A673 (cell line): ENCODE measurements at regions not wholly inside any gene's neighbourhood (a gene's known extent, or its start where the extent isn't known, plus 50 kb on each side); places are given as distances from the start of the nearest gene placed in this dataset.

Experiments
- BruUV-seq: library from RNA; stranded (reverse); fragments of 400-500 nt; replicated peaks from 2 replicates; lab custom pipeline; 2021; lab: Mats Ljungman, UMichigan
- CTCF ChIA-PET: fragments of 300-600 bp; sonication (Branson Sonifier 250); formaldehyde crosslinking; loops from one replicate; lab custom pipeline; 2022; ENCODE audit warnings: antibody characterized with exemption; lab: Charles Lee
- POLR2A ChIA-PET: fragments of 300-600 bp; sonication (Branson Sonifier 250); formaldehyde crosslinking; loops from one replicate; lab custom pipeline; 2022; ENCODE audit warnings: antibody characterized with exemption; ENCODE audit not compliant: low non-redundant PET; lab: Charles Lee
- DNase-seq: peaks from one replicate; pipeline ENCODE4 v3.0.0-alpha.2; 2015; ENCODE audit warnings: low spot score
- H3K27ac ChIP-seq: fragments of 200-600 bp; sonication (generic); 2 replicates; pipeline ENCODE4 v1.5.1; 2016; ENCODE audit warnings: mixed run types, low read depth, mild to moderate bottlenecking, mixed read lengths, antibody characterized with exemption, low read length; ENCODE audit not compliant: poor library complexity, severe bottlenecking
- H3K27me3 ChIP-seq: fragments of 200-600 bp; sonication (generic); replicated peaks from 2 replicates; pipeline ENCODE4 v1.6.1; 2017; ENCODE audit warnings: mixed run types, low read depth, mild to moderate bottlenecking, mixed read lengths, antibody characterized with exemption, low read length; ENCODE audit not compliant: insufficient read depth, poor library complexity
- H3K36me3 ChIP-seq: fragments of 200-600 bp; sonication (generic); 2 replicates; pipeline ENCODE4 v1.6.1; 2016; ENCODE audit warnings: mixed run types, mild to moderate bottlenecking, mixed read lengths, antibody characterized with exemption, low read length; ENCODE audit not compliant: insufficient read depth, poor library complexity, severe bottlenecking
- H3K4me1 ChIP-seq: fragments of 200-600 bp; sonication (generic); 2 replicates; pipeline ENCODE4 v1.6.1; 2017; ENCODE audit warnings: mixed run types, mild to moderate bottlenecking, mixed read lengths, antibody characterized with exemption, low read length; ENCODE audit not compliant: insufficient read depth, poor library complexity, severe bottlenecking
- H3K4me3 ChIP-seq: fragments of 200-600 bp; sonication (generic); 2 replicates; pipeline ENCODE4 v1.5.1; 2016; ENCODE audit warnings: low read depth, mixed run types, mild to moderate bottlenecking, mixed read lengths, low read length; ENCODE audit not compliant: poor library complexity, severe bottlenecking
- H3K9me3 ChIP-seq: fragments of 200-600 bp; sonication (generic); 2 replicates; pipeline ENCODE4 v1.6.1; 2016; ENCODE audit warnings: mixed run types, low read depth, mild to moderate bottlenecking, mixed read lengths, antibody characterized with exemption, low read length; ENCODE audit not compliant: poor library complexity, severe bottlenecking
- CTCF ChIP-seq: fragments of 300-800, 200-600 bp; sonication (generic); conservative IDR thresholded peaks from 2 replicates; pipeline ENCODE4 v1.5.1; 2017; ENCODE audit warnings: low read depth, mild to moderate bottlenecking, antibody characterized with exemption, low read length, moderate library complexity, mixed read lengths
- EZH2 ChIP-seq: fragments of 200-600 bp; sonication (generic); IDR thresholded peaks from 2 replicates; pipeline ENCODE4 v1.6.1; 2017; ENCODE audit warnings: borderline replicate concordance, low read depth, mild to moderate bottlenecking, mixed read lengths, antibody characterized with exemption, low read length; ENCODE audit not compliant: poor library complexity, severe bottlenecking
- intact Hi-C: fragments of 100-400 bp; cut with micrococcal nuclease; formaldehyde crosslinking; loops from one replicate; pipeline ENCODE4 v1.10.0; 2022; ENCODE audit not compliant: unreplicated experiment

- intact Hi-C loops: no loop called here
- no peaks in the 10 kb centered on the region for H3K4me1 ChIP-seq
- no peaks in the 10 kb centered on the region for H3K9me3 ChIP-seq
- TF ChIP-seq EZH2: no peak
- no peak for TF ChIP-seq CTCF
- H3K4me3 ChIP-seq: no peak overlapping the region
- ChIA-PET CTCF (no interaction called here), POLR2A (no interaction called here)
- H3K27me3 ChIP-seq: no peaks in the 10 kb centered on the region
- no TSS peak for BruUV-seq
- H3K27ac ChIP-seq: no peak overlapping the region
- DNase-seq: no peak
- H3K36me3 ChIP-seq: no peaks in the 10 kb centered on the region
These were observed 266.4 kb downstream of the PRR32 start for GRCh38 chrX:127085939-127086338.

GRCh38 chrX:127112726-127113125 lies 293.2 kb downstream of the PRR32 start:
- ChIA-PET POLR2A (no interaction called here), CTCF (no interaction called here)
- Histone ChIP-seq H3K27ac (no peak overlapping the region), H3K27me3 (no peaks in the 10 kb centered on the region), H3K4me3 (no peak overlapping the region), H3K9me3 (no peaks in the 10 kb centered on the region), H3K36me3 (no peaks in the 10 kb centered on the region), H3K4me1 (no peaks in the 10 kb centered on the region)
- no TSS peak for BruUV-seq
- intact Hi-C loops: no loop called here
- DNase-seq: no peak
- TF ChIP-seq CTCF (no peak), EZH2 (no peak)

GRCh38 chrX:127124871-127125270 lies 305.3 kb downstream of the PRR32 start:
- H3K4me1 ChIP-seq: no peaks in the 10 kb centered on the region
- no peak for DNase-seq
- H3K27ac ChIP-seq: no peak overlapping the region
- POLR2A ChIA-PET: no interaction called here
- TF ChIP-seq CTCF: no peak
- no peak for TF ChIP-seq EZH2
- H3K9me3 ChIP-seq: no peaks in the 10 kb centered on the region
- CTCF ChIA-PET: no interaction called here
- H3K4me3 ChIP-seq: no peak overlapping the region
- no TSS peak for BruUV-seq
- H3K36me3 ChIP-seq: no peaks in the 10 kb centered on the region
- H3K27me3 ChIP-seq: no peaks in the 10 kb centered on the region
- intact Hi-C loops: no loop called here
